ENCODE measurements at regions not wholly inside any gene's neighbourhood (a gene's known extent, or its start where the extent isn't known, plus 50 kb on each side); places are given as distances from the start of the nearest gene placed in this dataset.

GRCh38 chr6:148671952-148672351, 74.9 kb upstream of the UST start:
- TF ChIP-seq, protein P1, sequence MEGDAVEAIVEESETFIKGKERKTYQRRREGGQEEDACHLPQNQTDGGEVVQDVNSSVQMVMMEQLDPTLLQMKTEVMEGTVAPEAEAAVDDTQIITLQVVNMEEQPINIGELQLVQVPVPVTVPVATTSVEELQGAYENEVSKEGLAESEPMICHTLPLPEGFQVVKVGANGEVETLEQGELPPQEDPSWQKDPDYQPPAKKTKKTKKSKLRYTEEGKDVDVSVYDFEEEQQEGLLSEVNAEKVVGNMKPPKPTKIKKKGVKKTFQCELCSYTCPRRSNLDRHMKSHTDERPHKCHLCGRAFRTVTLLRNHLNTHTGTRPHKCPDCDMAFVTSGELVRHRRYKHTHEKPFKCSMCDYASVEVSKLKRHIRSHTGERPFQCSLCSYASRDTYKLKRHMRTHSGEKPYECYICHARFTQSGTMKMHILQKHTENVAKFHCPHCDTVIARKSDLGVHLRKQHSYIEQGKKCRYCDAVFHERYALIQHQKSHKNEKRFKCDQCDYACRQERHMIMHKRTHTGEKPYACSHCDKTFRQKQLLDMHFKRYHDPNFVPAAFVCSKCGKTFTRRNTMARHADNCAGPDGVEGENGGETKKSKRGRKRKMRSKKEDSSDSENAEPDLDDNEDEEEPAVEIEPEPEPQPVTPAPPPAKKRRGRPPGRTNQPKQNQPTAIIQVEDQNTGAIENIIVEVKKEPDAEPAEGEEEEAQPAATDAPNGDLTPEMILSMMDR (IDR thresholded peaks at IDR 0.05) = no peak
- TF ChIP-seq POLR2A (IDR thresholded peaks at IDR 0.05) (no peak), POLR2AphosphoS5 (IDR thresholded peaks at IDR 0.05) (no peak)
